ENCODE measurements at regions not wholly inside any gene's neighbourhood (a gene's known extent, or its start where the extent isn't known, plus 50 kb on each side); places are given as distances from the start of the nearest gene placed in this dataset.
"Not testable (repeated sequence)": the region's sequence is repeated elsewhere in the genome, so short reads cannot be mapped to it uniquely, and the experiment has no call there.

- DNase-seq (no peak), ATAC-seq (no peak)
Measured at GRCh38 chr13:80550971-80551441, 210.1 kb upstream of the SPRY2 start.

GRCh38 chr13:80548915-80549314 is 208.0 kb upstream of the SPRY2 start:
- no peak for DNase-seq
- ATAC-seq = no peak

GRCh38 chr13:80547885-80548825 is 207.2 kb upstream of the SPRY2 start:
- DNase-seq = no peak
- ATAC-seq = no peak

GRCh38 chr13:80547341-80547740 is 206.4 kb upstream of the SPRY2 start:
- ATAC-seq (no peak), DNase-seq (no peak)

- no peak for DNase-seq
- no peak for ATAC-seq
Measured at GRCh38 chr13:80533175-80533574, 192.2 kb upstream of the SPRY2 start.

GRCh38 chr13:80530902-80531301 is 190.0 kb upstream of the SPRY2 start:
- ATAC-seq = no peak
- no peak for DNase-seq

GRCh38 chr13:80530191-80530590 is 189.3 kb upstream of the SPRY2 start:
- DNase-seq = no peak
- ATAC-seq = no peak

GRCh38 chr13:80529734-80530133 is 188.8 kb upstream of the SPRY2 start:
- DNase-seq (no peak), ATAC-seq (no peak)

- DNase-seq (no peak), ATAC-seq (no peak)
Measured at GRCh38 chr13:80528733-80529132, 187.8 kb upstream of the SPRY2 start.

- no peak for ATAC-seq
Measured at GRCh38 chr13:80527400-80527799, 186.5 kb upstream of the SPRY2 start.

GRCh38 chr13:80524447-80525215 is 183.7 kb upstream of the SPRY2 start:
- DNase-seq (no peak), ATAC-seq (no peak)

More at GRCh38 chr13:80527400-80527799, 186.5 kb upstream of the SPRY2 start:
- DNase-seq = no peak

GRCh38 chr13:80523134-80523533 is 182.2 kb upstream of the SPRY2 start:
- no peak for ATAC-seq
- no peak for DNase-seq

GRCh38 chr13:80522463-80522862 is 181.5 kb upstream of the SPRY2 start:
- ATAC-seq, DNase-seq: not testable (repeated sequence)

- ATAC-seq (no peak), DNase-seq (no peak)
Measured at GRCh38 chr13:80516818-80517348, 176.0 kb upstream of the SPRY2 start.

GRCh38 chr13:80515296-80515695 is 174.4 kb upstream of the SPRY2 start:
- ATAC-seq (no peak), DNase-seq (no peak)

GRCh38 chr13:80513196-80513595 is 172.3 kb upstream of the SPRY2 start:
- no peak for DNase-seq
- ATAC-seq = no peak

- DNase-seq = no peak
- ATAC-seq = no peak
Measured at GRCh38 chr13:80510686-80511085, 169.8 kb upstream of the SPRY2 start.

GRCh38 chr13:80509264-80509663 is 168.3 kb upstream of the SPRY2 start:
- ATAC-seq (no peak), DNase-seq (no peak)

GRCh38 chr13:80508031-80508430 is 167.1 kb upstream of the SPRY2 start:
- no peak for DNase-seq

GRCh38 chr13:80504453-80504852 is 163.5 kb upstream of the SPRY2 start:
- no peak for ATAC-seq
- DNase-seq = no peak

More at GRCh38 chr13:80508031-80508430, 167.1 kb upstream of the SPRY2 start:
- ATAC-seq = no peak

- ATAC-seq = no peak
Measured at GRCh38 chr13:80502359-80502758, 161.4 kb upstream of the SPRY2 start.

GRCh38 chr13:80501556-80501955 is 160.6 kb upstream of the SPRY2 start:
- ATAC-seq (no peak), DNase-seq (no peak)

More at GRCh38 chr13:80502359-80502758, 161.4 kb upstream of the SPRY2 start:
- DNase-seq = no peak
